HepG2 (cell line): ENCODE measurements at regions not wholly inside any gene's neighbourhood (a gene's known extent, or its start where the extent isn't known, plus 50 kb on each side); places are given as distances from the start of the nearest gene placed in this dataset.

ENCODE experiments used
- ATAC-seq: fragments of 200-7000 bp; cut with Tn5 transposase; 3 replicates; pipeline ENCODE4 v1.9.1; 2020; ENCODE audit warnings: mild to moderate bottlenecking, moderate library complexity
- BruUV-seq: library from RNA; stranded (reverse); fragments of 400-500 nt; replicated peaks from 2 replicates; lab custom pipeline; 2021; lab: Mats Ljungman, UMichigan
- CTCF ChIA-PET: fragments of 300-600 bp; formaldehyde crosslinking; extraction: SDS; loops from one replicate; lab custom pipeline; 2021; ENCODE audit warnings: low total read pairs, inconsistent platforms, low intra/inter-chr PET ratio; lab: Yijun Ruan, JAX
- POLR2A ChIA-PET: fragments of 350-600 bp; sonication (Branson Sonifier 250); formaldehyde crosslinking; loops from one replicate; lab custom pipeline; 2020; ENCODE audit warnings: antibody characterized with exemption, inconsistent platforms; lab: Yijun Ruan, JAX
- DNase-seq: peaks from one replicate; pipeline ENCODE4 v3.0.0-alpha.2; 2015; ENCODE audit warnings: low spot score
- FAIRE-seq: peaks from 3 replicates; lab custom pipeline; 2011; peaks lifted over from hg19 to GRCh38; lab: Jason Lieb, UNC
- H2AFZ ChIP-seq: one replicate; pipeline ENCODE4 v1.6.1; 2011; ENCODE audit warnings: low read length, inconsistent platforms
- H3K27ac ChIP-seq: fragments of 300-600 bp; 3 replicates; pipeline ENCODE4 v1.8.0; 2011; ENCODE audit warnings: mixed run types, mild to moderate bottlenecking, mixed read lengths, low read length, inconsistent platforms; ENCODE audit not compliant: insufficient read depth; ENCODE audit errors: extremely low read length
- H3K27me3 ChIP-seq, 2 experiments: fragments of 200-600 bp in 1 of 2; 2 replicates in 1 of 2; 3 replicates in 1 of 2; pipeline versions ENCODE4 v1.6.0 to v1.8.0; 2011; ENCODE audit warnings: low read length in 2 of 2, mild to moderate bottlenecking in 2 of 2, moderate library complexity in 2 of 2, inconsistent platforms in 1 of 2; ENCODE audit not compliant: insufficient read depth in 2 of 2, control insufficient read depth in 1 of 2
- H3K36me3 ChIP-seq, 2 experiments: fragments of 200-600 bp in 1 of 2; replicated peaks in 1 of 2; 2 replicates in 1 of 2; 3 replicates in 1 of 2; pipeline versions ENCODE4 v1.5.1 to v1.8.0; 2011; ENCODE audit warnings: low read length in 2 of 2, inconsistent platforms in 1 of 2; ENCODE audit not compliant: insufficient read depth in 2 of 2, control insufficient read depth in 1 of 2
- H3K4me1 ChIP-seq: 2 replicates; pipeline ENCODE4 v1.5.1; 2012; ENCODE audit warnings: low read length, inconsistent platforms; ENCODE audit not compliant: insufficient read depth
- H3K4me2 ChIP-seq: 2 replicates; pipeline ENCODE4 v1.6.0; 2011; ENCODE audit warnings: low read depth, low read length, inconsistent platforms
- H3K4me3 ChIP-seq, 3 experiments: fragments of 200-600 bp in 1 of 3; sonication (generic), shearing (Covaris generic) in 1 of 3; replicated peaks in 1 of 3; 2 replicates each; pipeline ENCODE4 v1.5.1; 2011 to 2016; ENCODE audit warnings: low read length in 3 of 3, inconsistent platforms in 2 of 3, low read depth in 2 of 3, mild to moderate bottlenecking in 2 of 3, control low read depth in 1 of 3, mixed read lengths in 1 of 3; ENCODE audit not compliant: insufficient read depth in 1 of 3
- H3K79me2 ChIP-seq: one replicate; pipeline ENCODE4 v1.6.1; 2011; ENCODE audit warnings: low read length, inconsistent platforms; ENCODE audit not compliant: insufficient read depth
- H3K9ac ChIP-seq: 2 replicates; pipeline ENCODE4 v1.6.0; 2011; ENCODE audit warnings: mild to moderate bottlenecking, low read depth, low read length, inconsistent platforms; ENCODE audit not compliant: insufficient read depth
- H3K9me3 ChIP-seq: 2 replicates; pipeline ENCODE4 v1.5.1; 2012; ENCODE audit warnings: mild to moderate bottlenecking, low read length
- H4K20me1 ChIP-seq: 2 replicates; pipeline ENCODE4 v1.6.0; 2011; ENCODE audit warnings: inconsistent platforms, mild to moderate bottlenecking, low read length, moderate library complexity; ENCODE audit not compliant: insufficient read depth
- AGO1 ChIP-seq: fragments of 200-400 bp; formaldehyde crosslinking; IDR thresholded peaks from 2 replicates; pipeline ENCODE4 v1.6.1; 2017; ENCODE audit warnings: mild to moderate bottlenecking, low read depth, low read length, moderate library complexity; ENCODE audit not compliant: poor library complexity, severe bottlenecking
- ARID2 ChIP-seq: sonication (generic); formaldehyde crosslinking; IDR thresholded peaks from 2 replicates; pipeline ENCODE4 v1.8.1; 2022; ENCODE audit warnings: mild to moderate bottlenecking, missing genetic modification reagents, borderline replicate concordance
- ATF5 ChIP-seq: sonication (generic); formaldehyde crosslinking; IDR thresholded peaks from 2 replicates; pipeline ENCODE4 v1.4.0; 2020; ENCODE audit warnings: mild to moderate bottlenecking, low read depth, missing genetic modification reagents
- E2F5 ChIP-seq: sonication (generic); formaldehyde crosslinking; conservative IDR thresholded peaks from 2 replicates; pipeline ENCODE4 v1.4.0; 2020; ENCODE audit warnings: missing genetic modification reagents
- MED8 ChIP-seq: sonication (generic); formaldehyde crosslinking; IDR thresholded peaks from 2 replicates; pipeline ENCODE4 v1.8.1; 2023; ENCODE audit warnings: mild to moderate bottlenecking, missing genetic modification reagents; ENCODE audit not compliant: insufficient replicate concordance
- PPARG ChIP-seq: conservative IDR thresholded peaks from 2 replicates; pipeline ENCODE4 v1.6.1; 2016; ENCODE audit warnings: missing biosample characterization, missing genetic modification reagents
- REL ChIP-seq: sonication (generic); formaldehyde crosslinking; conservative IDR thresholded peaks from 2 replicates; pipeline ENCODE4 v1.8.0; 2022; ENCODE audit warnings: mild to moderate bottlenecking, missing genetic modification reagents, moderate library complexity
- RELA ChIP-seq: sonication (generic); formaldehyde crosslinking; IDR thresholded peaks from 2 replicates; pipeline ENCODE4 v1.4.0; 2020; ENCODE audit warnings: missing genetic modification reagents
- SRF ChIP-seq: IDR thresholded peaks from 2 replicates; pipeline ENCODE4 v1.6.1; 2011; ENCODE audit warnings: mild to moderate bottlenecking, low read depth, low read length, moderate library complexity
- TFDP1 ChIP-seq: IDR thresholded peaks from 2 replicates; pipeline ENCODE4 v1.6.1; 2016; ENCODE audit warnings: missing compliant biosample characterization, missing genetic modification reagents, borderline replicate concordance
- WIZ ChIP-seq: sonication (generic); formaldehyde crosslinking; IDR thresholded peaks from 2 replicates; pipeline ENCODE4 v1.5.1; 2020; ENCODE audit warnings: mild to moderate bottlenecking, missing genetic modification reagents
- ZIK1 ChIP-seq: sonication (generic); formaldehyde crosslinking; IDR thresholded peaks from 2 replicates; pipeline ENCODE4 v1.5.0; 2020; ENCODE audit warnings: mild to moderate bottlenecking, low read depth, missing genetic modification reagents, borderline replicate concordance
- ZNF484 ChIP-seq: sonication (generic); formaldehyde crosslinking; IDR thresholded peaks from 2 replicates; pipeline ENCODE4 v1.5.1; 2020; ENCODE audit warnings: mild to moderate bottlenecking, low read depth, missing genetic modification reagents, borderline replicate concordance
- ZNF709 ChIP-seq: sonication (generic); formaldehyde crosslinking; IDR thresholded peaks from 2 replicates; pipeline ENCODE4 v1.5.0; 2020; ENCODE audit warnings: mild to moderate bottlenecking, missing genetic modification reagents
- ZSCAN31 ChIP-seq: sonication (generic); formaldehyde crosslinking; IDR thresholded peaks from 2 replicates; pipeline ENCODE4 v1.5.0; 2020; ENCODE audit warnings: low read depth, mild to moderate bottlenecking, missing genetic modification reagents
- ZUFSP ChIP-seq: sonication (generic); formaldehyde crosslinking; IDR thresholded peaks from 2 replicates; pipeline ENCODE4 v1.9.0; 2021; ENCODE audit warnings: missing genetic modification reagents, mild to moderate bottlenecking, borderline replicate concordance
- WGBS: methylation state at CpG from one replicate; pipeline ENCODE4 v1.1.6; 2017; ENCODE audit warnings: low lambda C conversion rate; 5-methylcytosine and 5-hydroxymethylcytosine counted together
- in situ Hi-C: cut with HindIII; loops from 2 replicates; pipeline ENCODE4 v1.10.0; 2017; ENCODE audit warnings: low pct_unique_long_range_greater_than_20kb; ENCODE audit not compliant: extremely low pct_ligation_motif_present
- intact Hi-C: fragments of 100-400 bp; cut with micrococcal nuclease; formaldehyde crosslinking; loops from one replicate; pipeline ENCODE4 v1.10.0; 2022; ENCODE audit not compliant: unreplicated experiment
- TF ChIP-seq, protein P1 (sequence below): sonication (generic); formaldehyde crosslinking; IDR thresholded peaks from 2 replicates; pipeline ENCODE4 v1.4.0; 2020; ENCODE audit warnings: missing genetic modification reagents
- TF ChIP-seq, protein P2 (sequence below): sonication (generic); formaldehyde crosslinking; IDR thresholded peaks from 2 replicates; pipeline ENCODE4 v1.4.0; 2020; ENCODE audit warnings: missing genetic modification reagents

DNA sequence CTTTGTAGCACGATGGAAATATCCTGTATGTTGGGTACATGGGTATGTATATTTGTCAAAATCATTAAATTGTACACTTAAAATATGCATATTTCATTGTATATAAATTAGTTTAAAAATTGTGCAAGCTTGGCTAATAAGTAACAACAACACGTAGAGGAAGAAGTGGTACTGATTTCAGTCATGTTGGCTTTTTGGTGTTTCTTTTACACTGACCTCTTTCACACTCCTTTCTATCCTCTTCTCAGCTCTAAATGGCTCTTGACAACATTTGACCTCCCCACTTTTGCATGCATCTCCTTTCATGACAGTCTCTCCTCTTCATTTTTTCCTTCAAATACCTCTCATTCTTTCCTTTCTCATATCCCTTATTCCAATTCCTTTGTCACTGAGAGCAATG, 801.4 kb upstream of the ZEB2 start:
- in situ Hi-C loops = no loop called here
- Histone ChIP-seq H3K4me2 (no peak overlapping the region), H3K9me3 (no peaks in the 10 kb centered on the region), H3K4me1 (no peaks in the 10 kb centered on the region), H3K9ac (no peak overlapping the region), H2AFZ (no peak overlapping the region), H3K36me3 (no peaks in the 10 kb centered on the region), H4K20me1 (no peaks in the 10 kb centered on the region), H3K27ac (no peak overlapping the region), H3K79me2 (no peaks in the 10 kb centered on the region), H3K4me3 (no peak overlapping the region), H3K27me3 (no peaks in the 10 kb centered on the region)
- BruUV-seq = no TSS peak
- WGBS = 1% methylated on average over 2 of the region's 2 CpGs
- ATAC-seq = no peak
- intact Hi-C loops = no loop called here
- ChIA-PET POLR2A (no interaction called here), CTCF (no interaction called here)
- no peak for FAIRE-seq
- no peak for DNase-seq
- TF ChIP-seq ZSCAN31 (no peak), RELA (CRISPR knock-in tag) (no peak), TFDP1 (CRISPR knock-in tag) (no peak), AGO1 (no peak), REL (no peak), SRF (no peak), E2F5 (no peak), ZNF709 (no peak), WIZ (no peak), ZNF484 (CRISPR knock-in tag) (no peak), MED8 (no peak), ZUFSP (CRISPR knock-in tag) (no peak), ARID2 (no peak), PPARG (CRISPR knock-in tag) (no peak), ZIK1 (CRISPR knock-in tag) (no peak), ATF5 (no peak)
- TF ChIP-seq, protein P1, sequence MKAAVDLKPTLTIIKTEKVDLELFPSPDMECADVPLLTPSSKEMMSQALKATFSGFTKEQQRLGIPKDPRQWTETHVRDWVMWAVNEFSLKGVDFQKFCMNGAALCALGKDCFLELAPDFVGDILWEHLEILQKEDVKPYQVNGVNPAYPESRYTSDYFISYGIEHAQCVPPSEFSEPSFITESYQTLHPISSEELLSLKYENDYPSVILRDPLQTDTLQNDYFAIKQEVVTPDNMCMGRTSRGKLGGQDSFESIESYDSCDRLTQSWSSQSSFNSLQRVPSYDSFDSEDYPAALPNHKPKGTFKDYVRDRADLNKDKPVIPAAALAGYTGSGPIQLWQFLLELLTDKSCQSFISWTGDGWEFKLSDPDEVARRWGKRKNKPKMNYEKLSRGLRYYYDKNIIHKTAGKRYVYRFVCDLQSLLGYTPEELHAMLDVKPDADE (CRISPR knock-in tag) = no peak
- TF ChIP-seq, protein P2, sequence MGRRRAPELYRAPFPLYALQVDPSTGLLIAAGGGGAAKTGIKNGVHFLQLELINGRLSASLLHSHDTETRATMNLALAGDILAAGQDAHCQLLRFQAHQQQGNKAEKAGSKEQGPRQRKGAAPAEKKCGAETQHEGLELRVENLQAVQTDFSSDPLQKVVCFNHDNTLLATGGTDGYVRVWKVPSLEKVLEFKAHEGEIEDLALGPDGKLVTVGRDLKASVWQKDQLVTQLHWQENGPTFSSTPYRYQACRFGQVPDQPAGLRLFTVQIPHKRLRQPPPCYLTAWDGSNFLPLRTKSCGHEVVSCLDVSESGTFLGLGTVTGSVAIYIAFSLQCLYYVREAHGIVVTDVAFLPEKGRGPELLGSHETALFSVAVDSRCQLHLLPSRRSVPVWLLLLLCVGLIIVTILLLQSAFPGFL (CRISPR knock-in tag) = no peak
